SK-N-SH (cell line): ENCODE measurements at regions not wholly inside any gene's neighbourhood (a gene's known extent, or its start where the extent isn't known, plus 50 kb on each side); places are given as distances from the start of the nearest gene placed in this dataset.

ENCODE experiments used
- CTCF ChIA-PET: fragments of 300-600, 350-600 bp; formaldehyde crosslinking; extraction: SDS; loops from one replicate; lab custom pipeline; 2021; lab: Yijun Ruan, JAX
- POLR2A ChIA-PET: fragments of 350-600 bp; sonication (Branson Sonifier 250); formaldehyde crosslinking; extraction: SDS; loops from one replicate; lab custom pipeline; 2020; ENCODE audit warnings: antibody characterized with exemption, inconsistent platforms; lab: Yijun Ruan, JAX
- DNase-seq: peaks from one replicate; pipeline ENCODE4 v3.0.0; 2012
- H2AFZ ChIP-seq: fragments of 200-600 bp; sonication (generic); 2 replicates; pipeline ENCODE4 v1.8.1; 2016; ENCODE audit warnings: antibody characterized with exemption, mild to moderate bottlenecking, low read depth
- H3F3A ChIP-seq: fragments of 200-600 bp; sonication (generic); replicated peaks from 2 replicates; pipeline ENCODE3; 2016; ENCODE audit warnings: antibody characterized with exemption, mild to moderate bottlenecking; ENCODE audit not compliant: insufficient read depth
- H3K27ac ChIP-seq, 2 experiments: fragments of 200-500 bp in 1 of 2; fragments of 200-600 bp in 1 of 2; sonication (Bioruptor generic) in 1 of 2; sonication (generic), shearing (Covaris generic) in 1 of 2; 2 replicates each; pipeline versions ENCODE4 v1.5.1 to v1.6.1; 2014 to 2016; ENCODE audit warnings: low read depth in 2 of 2, inconsistent platforms in 1 of 2, low read length in 1 of 2, mild to moderate bottlenecking in 1 of 2, mixed read lengths in 1 of 2
- H3K27me3 ChIP-seq: fragments of 200-600 bp; sonication (generic), shearing (Covaris generic); 2 replicates; pipeline ENCODE4 v1.6.1; 2016; ENCODE audit warnings: mixed run types; ENCODE audit not compliant: insufficient read depth
- H3K36me3 ChIP-seq, 2 experiments: fragments of 200-500 bp in 1 of 2; fragments of 200-600 bp in 1 of 2; sonication (Bioruptor generic) in 1 of 2; sonication (generic) in 1 of 2; replicated peaks in 1 of 2; 2 replicates each; pipeline versions ENCODE3 to v1.5.1; 2014 to 2016; ENCODE audit warnings: low read length in 1 of 2, mild to moderate bottlenecking in 1 of 2; ENCODE audit not compliant: insufficient read depth in 2 of 2, control insufficient read depth in 1 of 2
- H3K4me1 ChIP-seq, 2 experiments: fragments of 200-500 bp in 1 of 2; fragments of 200-600 bp in 1 of 2; sonication (Bioruptor generic) in 1 of 2; sonication (generic), shearing (Covaris generic) in 1 of 2; 2 replicates each; pipeline versions ENCODE4 v1.5.1 to v1.6.1; 2014 to 2016; ENCODE audit warnings: low read depth in 1 of 2, low read length in 1 of 2, mixed run types in 1 of 2; ENCODE audit not compliant: insufficient read depth in 2 of 2, control insufficient read depth in 1 of 2
- H3K4me2 ChIP-seq: fragments of 200-600 bp; sonication (generic), shearing (Covaris generic); 2 replicates; pipeline ENCODE4 v1.6.1; 2017; ENCODE audit warnings: mixed run types
- H3K4me3 ChIP-seq, 2 experiments: fragments of 200-500 bp in 1 of 2; fragments of 200-600 bp in 1 of 2; sonication (Bioruptor generic) in 1 of 2; sonication (generic), shearing (Covaris generic) in 1 of 2; 2 replicates each; pipeline versions ENCODE4 v1.5.1 to v1.8.1; 2014 to 2016; ENCODE audit warnings: low read depth in 2 of 2, inconsistent platforms in 1 of 2, low read length in 1 of 2, mild to moderate bottlenecking in 1 of 2, mixed read lengths in 1 of 2, moderate library complexity in 1 of 2
- H3K79me2 ChIP-seq: fragments of 200-600 bp; sonication (generic); 2 replicates; pipeline ENCODE4 v1.8.1; 2017; ENCODE audit warnings: mild to moderate bottlenecking; ENCODE audit not compliant: insufficient read depth
- H3K9ac ChIP-seq: fragments of 200-600 bp; sonication (generic); 2 replicates; pipeline ENCODE4 v1.6.1; 2017; ENCODE audit warnings: mixed run types
- H3K9me2 ChIP-seq: fragments of 200-600 bp; sonication (generic); 2 replicates; pipeline ENCODE4 v1.6.1; 2017; ENCODE audit warnings: mixed run types
- H3K9me3 ChIP-seq: fragments of 200-600 bp; sonication (generic); 2 replicates; pipeline ENCODE4 v1.6.1; 2017; ENCODE audit warnings: mixed run types, mild to moderate bottlenecking, moderate library complexity
- H4K20me1 ChIP-seq: fragments of 200-600 bp; sonication (generic); 2 replicates; pipeline ENCODE4 v1.6.1; 2017; ENCODE audit warnings: mild to moderate bottlenecking, mixed run types; ENCODE audit not compliant: insufficient read depth
- CHD2 ChIP-seq: fragments of 150-350 bp; IDR thresholded peaks from 2 replicates; pipeline ENCODE4 v1.6.1; 2018; ENCODE audit warnings: low read length; ENCODE audit not compliant: partially characterized antibody
- EZH2phosphoT487 ChIP-seq: fragments of 200-600 bp; sonication (generic); IDR thresholded peaks from 2 replicates; pipeline ENCODE4 v1.6.1; 2017; ENCODE audit warnings: low read depth, mixed run types, mild to moderate bottlenecking, antibody characterized with exemption, moderate library complexity, borderline replicate concordance
- FOXJ3 ChIP-seq: sonication (generic); formaldehyde crosslinking; IDR thresholded peaks from 2 replicates; pipeline ENCODE4 v1.5.1; 2020; ENCODE audit warnings: mild to moderate bottlenecking, missing genetic modification reagents
- FOXM1 ChIP-seq: IDR thresholded peaks from 2 replicates; pipeline ENCODE4 v1.4.0; 2012; ENCODE audit warnings: low read depth, mild to moderate bottlenecking
- JUND ChIP-seq: IDR thresholded peaks from 2 replicates; pipeline ENCODE4 v1.4.0; 2012
- RCOR1 ChIP-seq: fragments of 150-350 bp; IDR thresholded peaks from 2 replicates; pipeline ENCODE4 v1.6.1; 2017; ENCODE audit warnings: antibody characterized with exemption, low read length
- RXRA ChIP-seq: IDR thresholded peaks from 2 replicates; pipeline ENCODE4 v1.4.0; 2012; ENCODE audit warnings: low read depth, mild to moderate bottlenecking, borderline replicate concordance
- TAF1 ChIP-seq: IDR thresholded peaks from 2 replicates; pipeline ENCODE4 v1.6.1; 2012; ENCODE audit warnings: low read depth, mild to moderate bottlenecking, low read length, moderate library complexity, borderline replicate concordance
- TCF12 ChIP-seq: IDR thresholded peaks from 2 replicates; pipeline ENCODE4 v1.4.0; 2012
- YY1 ChIP-seq: IDR thresholded peaks from 2 replicates; pipeline ENCODE4 v1.4.0; 2012; ENCODE audit warnings: low read depth, mild to moderate bottlenecking
- WGBS: methylation state at CpG from one replicate; pipeline ENCODE4 v1.1.6; 2017; ENCODE audit warnings: low lambda C conversion rate; 5-methylcytosine and 5-hydroxymethylcytosine counted together
- TF ChIP-seq, protein P1 (sequence below): fragments of 150-350 bp; IDR thresholded peaks from 2 replicates; pipeline ENCODE4 v1.6.1; 2016; ENCODE audit warnings: mild to moderate bottlenecking, low read depth, low read length
- TF ChIP-seq, protein P2 (sequence below): fragments of 200-600 bp; sonication (generic); IDR thresholded peaks from 2 replicates; pipeline ENCODE4 v1.6.1; 2017; ENCODE audit warnings: antibody characterized with exemption, mild to moderate bottlenecking, moderate library complexity
- TF ChIP-seq, protein P3 (sequence below): IDR thresholded peaks from 2 replicates; pipeline ENCODE4; 2012

DNA sequence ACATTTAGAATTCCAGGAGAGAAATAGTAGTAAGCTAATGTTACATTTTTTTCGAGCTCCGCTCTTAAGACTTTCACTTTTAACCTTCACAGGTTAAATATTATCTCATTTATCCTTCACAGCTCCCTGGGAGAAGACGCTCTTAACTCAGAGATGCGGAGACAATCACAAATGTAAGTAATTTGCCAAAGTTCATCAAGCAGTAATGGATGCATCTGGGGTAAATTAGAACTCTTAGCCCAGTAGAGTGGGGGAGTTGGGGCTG lies 168.5 kb downstream of the SPP2 start:
- CTCF ChIA-PET = interaction anchor here (1.0 to 2.0 kb wide), 3 partner anchors 18 to 83 kb away, joined by 3 to 5 read pairs (median 3); no protein-coding TSS in a partner anchor

DNA sequence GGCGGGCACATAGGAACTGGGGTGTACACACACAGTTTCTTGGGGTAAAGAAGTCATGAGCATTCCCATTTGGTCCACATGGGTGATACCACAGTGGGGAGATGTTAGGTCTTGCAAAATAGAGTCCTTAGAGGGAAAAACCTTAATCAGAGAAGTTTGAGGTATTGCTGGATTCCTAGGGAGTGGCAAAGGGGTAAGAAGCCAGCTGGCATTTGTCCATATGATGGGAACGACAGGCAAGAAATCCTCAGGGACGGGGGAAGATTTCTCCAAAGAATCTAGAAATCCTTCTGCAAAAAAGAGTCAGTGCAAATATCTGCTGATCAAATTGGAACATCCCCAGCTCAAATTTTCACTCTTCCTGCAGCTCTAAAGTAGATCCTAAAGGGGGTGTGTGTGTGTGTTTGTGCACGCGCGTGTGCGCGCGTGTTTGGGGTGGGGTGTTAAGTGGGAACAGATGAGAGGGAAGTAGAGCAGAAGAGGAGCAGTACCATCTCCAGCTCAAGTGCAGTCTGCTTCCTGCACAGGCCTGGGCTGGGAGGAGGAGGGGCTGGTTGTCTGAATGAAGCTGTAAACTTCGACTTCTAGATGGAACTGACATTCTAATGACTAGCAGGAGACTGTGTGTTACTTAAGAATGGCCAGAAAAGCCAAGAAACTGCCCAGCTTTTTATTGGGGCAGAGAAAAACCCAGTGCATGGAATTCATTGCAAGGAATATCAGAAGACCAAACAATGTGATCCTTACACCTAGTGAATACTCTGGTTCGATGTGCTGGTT lies 168.0 kb downstream of the SPP2 start:
- H4K20me1 ChIP-seq = no peaks in the 10 kb centered on the region
- no peak for TF ChIP-seq JUND
- peak; percentile 47; the same call in 1 of the 2 replicates for TF ChIP-seq TCF12
- ChIA-PET CTCF (interaction anchor here (0.6 to 2.0 kb wide), 5 partner anchors 13 to 1892 kb away, joined by 3 to 5 read pairs (median 3); no protein-coding TSS in a partner anchor), POLR2A (interaction anchor here (0.8 kb wide), 1 partner anchor 8 kb away, joined by 3 read pairs; no protein-coding TSS in a partner anchor)
- peak overlapping the region; percentile 29 to 79; a peak in 3 of 4 replicates for H3K27ac ChIP-seq
- DNase-seq = peak; percentile 47
- peak overlapping the region; percentile 48; the same call in 1 of the 2 replicates for H3K4me2 ChIP-seq
- peak overlapping the region; percentile 58; the same call in 1 of the 2 replicates for H2AFZ ChIP-seq
- no peaks in the 10 kb centered on the region for H3K9me2 ChIP-seq
- no peak overlapping the region for H3K9ac ChIP-seq
- no peaks in the 10 kb centered on the region for H3K27me3 ChIP-seq
- H3K4me3 ChIP-seq = no peak overlapping the region
- peaks cover 0 to 12% of the 10 kb centered on the region in 2 experiments; a peak in 2 of 4 replicates for H3K4me1 ChIP-seq
- no peaks in the 10 kb centered on the region for H3F3A ChIP-seq
- H3K9me3 ChIP-seq = no peaks in the 10 kb centered on the region
- H3K36me3 ChIP-seq = no peaks in the 10 kb centered on the region
- WGBS = 50% methylated on average over 11 of the region's 11 CpGs
- H3K79me2 ChIP-seq = no peaks in the 10 kb centered on the region

More for the DNA sequence above, 168.5 kb downstream of the SPP2 start:
- H2AFZ ChIP-seq = no peak overlapping the region
- H3K79me2 ChIP-seq = no peaks in the 10 kb centered on the region
- H4K20me1 ChIP-seq = no peaks in the 10 kb centered on the region
- POLR2A ChIA-PET = no interaction called here
- no peaks in the 10 kb centered on the region for H3K9me2 ChIP-seq
- WGBS = 95% methylated on average over 4 of the region's 4 CpGs
- no peak overlapping the region for H3K4me3 ChIP-seq
- peak overlapping the region; percentile 29 to 79; a peak in 3 of 4 replicates for H3K27ac ChIP-seq
- peak overlapping the region; percentile 48; the same call in 1 of the 2 replicates for H3K4me2 ChIP-seq
- no peak for DNase-seq
- no peak for TF ChIP-seq YY1
- TF ChIP-seq, all 33 proteins: peak for 0
- peaks cover 0 to 12% of the 10 kb centered on the region in 2 experiments; a peak in 2 of 4 replicates for H3K4me1 ChIP-seq
- no peaks in the 10 kb centered on the region for H3K36me3 ChIP-seq
- H3K9me3 ChIP-seq = no peaks in the 10 kb centered on the region
- H3F3A ChIP-seq = no peaks in the 10 kb centered on the region
- no peak overlapping the region for H3K9ac ChIP-seq
- no peaks in the 10 kb centered on the region for H3K27me3 ChIP-seq

DNA sequence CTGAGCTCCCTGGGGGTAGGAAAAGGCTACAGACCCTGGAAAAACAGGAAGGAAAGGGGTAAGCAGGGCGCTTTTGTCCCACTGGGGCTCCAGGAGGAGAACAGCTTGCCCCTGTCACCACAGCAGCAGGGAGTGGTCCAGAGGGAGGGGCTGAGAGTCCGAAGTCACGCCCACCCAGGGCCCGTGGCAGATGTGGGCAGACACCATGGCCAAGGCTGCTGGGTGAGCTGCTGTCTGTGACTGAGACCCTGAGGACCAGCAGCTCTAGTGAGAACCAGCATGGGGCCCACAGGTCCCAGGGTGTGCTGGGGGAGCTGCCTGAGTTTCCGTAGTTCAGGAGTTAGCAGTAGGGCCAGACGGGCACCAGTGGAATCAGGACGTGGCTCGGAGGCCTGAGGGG lies 162.0 kb downstream of the SPP2 start:
- Histone ChIP-seq H3K36me3 (no peaks in the 10 kb centered on the region), H3K9ac (no peak overlapping the region), H3K27me3 (no peaks in the 10 kb centered on the region), H3K27ac (no peak overlapping the region), H2AFZ (no peak overlapping the region), H4K20me1 (no peaks in the 10 kb centered on the region), H3K4me2 (no peak overlapping the region), H3K4me3 (no peak overlapping the region), H3K4me1 (no peaks in the 10 kb centered on the region), H3K79me2 (no peaks in the 10 kb centered on the region), H3K9me2 (no peaks in the 10 kb centered on the region), H3K9me3 (no peaks in the 10 kb centered on the region), H3F3A (no peaks in the 10 kb centered on the region)
- POLR2A ChIA-PET = no interaction called here
- DNase-seq = no peak
- WGBS = 95% methylated on average over 8 of the region's 8 CpGs
- CTCF ChIA-PET = interaction anchor here (1.0 kb wide), 1 partner anchor 12 kb away, joined by 3 read pairs; no protein-coding TSS in a partner anchor
- TF ChIP-seq FOXM1 (no peak), CHD2 (no peak), EZH2phosphoT487 (no peak), YY1 (no peak), TAF1 (no peak), RCOR1 (no peak), FOXJ3 (no peak), RXRA (no peak)
- TF ChIP-seq, protein P1, sequence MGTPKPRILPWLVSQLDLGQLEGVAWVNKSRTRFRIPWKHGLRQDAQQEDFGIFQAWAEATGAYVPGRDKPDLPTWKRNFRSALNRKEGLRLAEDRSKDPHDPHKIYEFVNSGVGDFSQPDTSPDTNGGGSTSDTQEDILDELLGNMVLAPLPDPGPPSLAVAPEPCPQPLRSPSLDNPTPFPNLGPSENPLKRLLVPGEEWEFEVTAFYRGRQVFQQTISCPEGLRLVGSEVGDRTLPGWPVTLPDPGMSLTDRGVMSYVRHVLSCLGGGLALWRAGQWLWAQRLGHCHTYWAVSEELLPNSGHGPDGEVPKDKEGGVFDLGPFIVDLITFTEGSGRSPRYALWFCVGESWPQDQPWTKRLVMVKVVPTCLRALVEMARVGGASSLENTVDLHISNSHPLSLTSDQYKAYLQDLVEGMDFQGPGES = no peak
- TF ChIP-seq, protein P2, sequence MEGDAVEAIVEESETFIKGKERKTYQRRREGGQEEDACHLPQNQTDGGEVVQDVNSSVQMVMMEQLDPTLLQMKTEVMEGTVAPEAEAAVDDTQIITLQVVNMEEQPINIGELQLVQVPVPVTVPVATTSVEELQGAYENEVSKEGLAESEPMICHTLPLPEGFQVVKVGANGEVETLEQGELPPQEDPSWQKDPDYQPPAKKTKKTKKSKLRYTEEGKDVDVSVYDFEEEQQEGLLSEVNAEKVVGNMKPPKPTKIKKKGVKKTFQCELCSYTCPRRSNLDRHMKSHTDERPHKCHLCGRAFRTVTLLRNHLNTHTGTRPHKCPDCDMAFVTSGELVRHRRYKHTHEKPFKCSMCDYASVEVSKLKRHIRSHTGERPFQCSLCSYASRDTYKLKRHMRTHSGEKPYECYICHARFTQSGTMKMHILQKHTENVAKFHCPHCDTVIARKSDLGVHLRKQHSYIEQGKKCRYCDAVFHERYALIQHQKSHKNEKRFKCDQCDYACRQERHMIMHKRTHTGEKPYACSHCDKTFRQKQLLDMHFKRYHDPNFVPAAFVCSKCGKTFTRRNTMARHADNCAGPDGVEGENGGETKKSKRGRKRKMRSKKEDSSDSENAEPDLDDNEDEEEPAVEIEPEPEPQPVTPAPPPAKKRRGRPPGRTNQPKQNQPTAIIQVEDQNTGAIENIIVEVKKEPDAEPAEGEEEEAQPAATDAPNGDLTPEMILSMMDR = no peak
- TF ChIP-seq, protein P3, sequence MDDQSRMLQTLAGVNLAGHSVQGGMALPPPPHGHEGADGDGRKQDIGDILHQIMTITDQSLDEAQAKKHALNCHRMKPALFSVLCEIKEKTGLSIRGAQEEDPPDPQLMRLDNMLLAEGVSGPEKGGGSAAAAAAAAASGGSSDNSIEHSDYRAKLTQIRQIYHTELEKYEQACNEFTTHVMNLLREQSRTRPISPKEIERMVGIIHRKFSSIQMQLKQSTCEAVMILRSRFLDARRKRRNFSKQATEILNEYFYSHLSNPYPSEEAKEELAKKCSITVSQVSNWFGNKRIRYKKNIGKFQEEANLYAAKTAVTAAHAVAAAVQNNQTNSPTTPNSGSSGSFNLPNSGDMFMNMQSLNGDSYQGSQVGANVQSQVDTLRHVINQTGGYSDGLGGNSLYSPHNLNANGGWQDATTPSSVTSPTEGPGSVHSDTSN = no peak
